Fibroblast of skin of scalp (primary cell): ENCODE measurements at regions not wholly inside any gene's neighbourhood (a gene's known extent, or its start where the extent isn't known, plus 50 kb on each side); places are given as distances from the start of the nearest gene placed in this dataset.
"Not testable (repeated sequence)": the region's sequence is repeated elsewhere in the genome, so short reads cannot be mapped to it uniquely, and the experiment has no call there.

Experiments
- DNase-seq: peaks from one replicate; pipeline ENCODE4 v3.0.0-alpha.2; 2013

DNA sequence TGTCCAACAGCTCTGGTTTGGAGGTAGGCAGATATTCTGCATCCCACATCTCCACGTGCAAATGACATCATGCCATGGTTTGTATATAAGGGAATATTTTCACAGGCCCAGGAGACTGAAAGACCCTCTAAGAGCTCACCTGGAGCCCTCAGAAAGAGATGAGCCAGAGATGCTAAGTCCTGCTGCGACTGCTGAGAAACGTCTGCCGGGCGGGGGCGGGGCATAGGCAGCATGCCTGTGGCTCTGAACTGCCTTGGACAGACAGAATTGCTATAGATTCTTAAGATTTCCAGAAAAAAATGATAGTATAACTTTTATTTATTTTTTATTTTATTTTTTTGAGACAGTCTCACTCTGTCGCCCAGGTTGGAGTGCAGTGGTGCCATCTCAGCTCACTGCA lies 64.2 kb upstream of the METTL9 start:
- not testable (repeated sequence) for DNase-seq

DNA sequence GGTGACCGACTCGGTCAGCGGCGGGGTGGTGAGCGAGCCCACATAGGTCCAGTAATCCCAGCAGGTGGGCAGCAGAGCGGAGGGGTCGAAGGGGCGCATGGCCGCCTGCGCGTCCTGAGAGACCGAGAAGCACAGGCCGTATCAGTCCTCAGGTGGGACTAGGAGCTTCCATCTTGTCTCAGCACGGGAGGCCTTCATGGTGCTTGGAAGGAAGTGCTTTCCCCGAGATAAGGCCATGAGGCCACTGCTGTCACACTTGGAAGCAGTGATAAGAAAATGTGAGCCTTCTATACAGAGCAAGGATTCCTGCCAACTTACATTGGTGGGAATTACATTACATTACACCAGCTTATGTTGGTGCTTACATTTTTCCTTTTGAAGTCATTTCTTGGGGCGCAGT lies 62.6 kb upstream of the METTL9 start:
- DNase-seq = not testable (repeated sequence)

DNA sequence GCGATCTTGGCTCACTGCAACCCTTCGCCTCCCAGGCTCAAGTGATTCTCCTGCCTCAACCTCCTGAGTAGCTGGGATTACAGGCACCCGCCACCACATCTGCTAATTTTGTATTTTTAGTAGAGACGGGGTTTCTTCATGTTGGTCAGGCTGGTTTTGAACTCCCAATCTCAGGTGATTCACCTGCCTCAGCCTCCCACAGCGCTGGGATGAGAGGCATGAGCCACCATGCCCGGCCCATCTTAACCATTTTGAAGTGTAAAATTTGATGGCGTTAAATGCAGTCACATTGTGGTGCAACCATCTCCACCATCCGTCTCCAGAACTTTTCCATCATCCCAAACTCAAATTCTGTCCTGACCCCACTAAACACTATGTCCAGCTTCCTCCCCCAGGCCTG lies 61.8 kb upstream of the METTL9 start:
- not testable (repeated sequence) for DNase-seq

DNA sequence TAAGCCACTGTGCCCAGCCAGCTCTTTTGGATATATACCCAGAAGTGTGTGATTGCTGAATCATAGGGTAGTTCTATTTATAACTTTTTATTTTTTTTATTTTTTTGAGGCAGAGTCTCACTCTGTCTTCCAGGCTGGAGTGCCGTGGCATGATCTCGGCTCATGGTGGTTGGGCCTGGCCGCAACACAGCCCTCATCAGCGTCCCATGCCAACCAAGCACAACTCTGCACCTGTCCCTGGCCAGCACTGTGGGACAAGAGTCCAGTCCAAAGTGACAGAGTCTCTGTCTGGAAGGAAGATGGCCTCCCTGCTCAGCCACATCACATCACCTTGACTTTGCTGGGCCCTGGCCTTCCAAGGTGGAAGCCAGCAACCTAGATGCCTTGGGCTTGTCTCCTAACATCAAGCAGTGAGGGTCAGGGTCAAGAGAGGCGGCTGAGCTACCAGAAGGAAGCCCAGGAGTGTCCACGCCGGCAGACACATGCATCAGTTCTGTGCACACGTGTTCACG lies 60.2 kb upstream of the METTL9 start:
- DNase-seq = not testable (repeated sequence)

DNA sequence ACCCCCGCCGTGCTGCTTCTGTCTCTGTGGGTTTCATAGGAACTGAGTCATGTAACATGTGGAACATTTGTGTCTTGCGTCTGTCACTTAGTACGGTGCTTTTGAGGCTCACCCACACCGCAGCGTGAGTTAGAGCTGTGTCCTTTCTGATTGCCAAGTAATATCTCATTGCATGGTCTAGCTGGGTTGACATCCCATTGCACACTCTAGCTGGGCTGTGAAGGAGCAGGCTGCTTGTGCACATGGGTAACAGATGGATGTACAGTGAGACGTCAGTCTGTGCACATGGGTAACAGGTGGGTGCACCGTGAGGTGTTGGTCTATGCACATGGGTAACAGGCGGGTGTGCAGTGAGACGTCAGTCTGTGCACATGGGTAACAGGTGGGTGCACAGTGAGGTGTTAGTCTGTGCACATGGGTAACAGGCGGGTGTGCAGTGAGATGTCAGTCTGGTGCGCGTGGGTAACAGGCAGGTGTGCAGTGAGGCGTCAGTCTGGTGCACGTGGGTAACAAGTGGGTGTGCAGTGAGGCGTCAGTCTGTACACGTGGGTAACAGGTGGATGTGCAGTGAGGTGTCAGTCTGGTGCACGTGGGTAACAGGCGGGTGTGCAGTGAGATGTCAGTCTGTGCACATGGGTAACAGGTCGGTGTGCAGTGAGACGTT lies 58.5 kb upstream of the METTL9 start:
- DNase-seq = not testable (repeated sequence)

DNA sequence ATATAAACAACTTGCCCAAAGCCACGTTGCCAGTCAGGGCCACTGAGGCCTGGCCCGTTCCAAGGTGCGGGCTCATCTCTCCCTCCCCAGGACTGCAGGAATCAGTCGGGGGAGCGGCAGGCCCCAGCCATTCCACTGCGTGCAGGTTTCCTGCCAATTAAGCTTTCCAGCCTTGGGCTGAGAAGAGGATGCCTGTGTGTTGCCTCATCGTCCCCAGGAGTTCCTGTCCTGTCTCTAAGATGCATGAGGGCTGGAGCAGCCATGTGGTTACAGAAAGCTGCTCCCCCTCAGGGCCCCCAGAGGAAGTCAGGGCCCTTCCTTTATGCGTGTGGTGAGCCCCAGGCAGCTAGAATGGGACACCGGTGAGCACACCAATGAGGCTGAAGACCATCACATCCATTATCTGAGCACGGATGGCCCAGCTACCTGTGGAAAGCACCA lies 57.7 kb upstream of the METTL9 start:
- DNase-seq = peak; percentile 12

DNA sequence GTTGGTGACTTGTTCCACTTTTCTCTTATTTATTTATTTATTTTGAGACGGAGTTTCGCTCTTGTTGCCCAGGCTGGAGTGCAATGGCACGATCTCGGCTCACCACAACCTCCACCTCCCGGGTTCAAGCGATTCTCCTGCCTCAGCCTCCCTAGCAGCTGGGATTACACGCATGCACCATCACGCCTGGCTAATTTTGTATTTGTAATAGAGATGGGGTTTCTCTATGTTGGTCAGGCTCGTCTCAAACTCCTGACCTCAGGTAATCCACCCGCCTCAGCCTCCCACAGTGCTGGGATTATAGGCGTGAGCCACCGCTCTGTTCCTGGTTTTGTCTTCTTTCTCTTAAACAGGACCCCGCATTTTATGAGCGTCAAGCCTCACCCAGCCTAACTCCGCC lies 57.3 kb upstream of the METTL9 start:
- DNase-seq = not testable (repeated sequence)

DNA sequence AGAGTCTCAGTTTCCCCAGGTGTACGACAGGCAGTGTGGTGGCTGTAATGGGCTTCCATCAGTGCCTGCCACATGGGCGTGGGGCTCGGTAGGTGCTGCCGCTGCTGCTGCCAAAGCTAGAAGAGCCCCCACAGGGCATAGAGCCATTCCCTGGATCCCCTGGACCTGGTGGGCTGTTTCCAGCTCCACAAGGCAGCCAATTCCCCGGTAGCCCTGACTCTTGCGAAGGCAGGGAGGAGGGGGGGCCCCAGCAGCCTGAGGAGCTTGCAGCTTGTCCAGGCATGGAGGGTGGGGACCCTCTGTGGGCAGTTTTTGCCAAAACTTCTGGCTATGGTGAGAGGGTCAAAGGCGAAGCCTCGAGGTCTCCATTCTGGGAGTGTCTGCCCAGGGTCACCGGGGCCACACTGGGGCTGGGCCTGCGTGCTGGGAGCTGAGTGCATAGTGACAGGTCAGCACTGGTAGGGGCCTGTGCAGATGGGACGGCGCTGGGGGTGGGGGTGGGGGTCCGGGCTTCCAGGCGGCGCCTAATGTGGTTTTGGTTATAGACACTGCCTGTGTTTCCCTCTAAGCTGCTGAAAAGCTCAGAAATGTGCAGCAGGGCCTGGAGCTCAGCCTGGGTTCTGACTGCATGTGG lies 56.8 kb upstream of the METTL9 start:
- not testable (repeated sequence) for DNase-seq

DNA sequence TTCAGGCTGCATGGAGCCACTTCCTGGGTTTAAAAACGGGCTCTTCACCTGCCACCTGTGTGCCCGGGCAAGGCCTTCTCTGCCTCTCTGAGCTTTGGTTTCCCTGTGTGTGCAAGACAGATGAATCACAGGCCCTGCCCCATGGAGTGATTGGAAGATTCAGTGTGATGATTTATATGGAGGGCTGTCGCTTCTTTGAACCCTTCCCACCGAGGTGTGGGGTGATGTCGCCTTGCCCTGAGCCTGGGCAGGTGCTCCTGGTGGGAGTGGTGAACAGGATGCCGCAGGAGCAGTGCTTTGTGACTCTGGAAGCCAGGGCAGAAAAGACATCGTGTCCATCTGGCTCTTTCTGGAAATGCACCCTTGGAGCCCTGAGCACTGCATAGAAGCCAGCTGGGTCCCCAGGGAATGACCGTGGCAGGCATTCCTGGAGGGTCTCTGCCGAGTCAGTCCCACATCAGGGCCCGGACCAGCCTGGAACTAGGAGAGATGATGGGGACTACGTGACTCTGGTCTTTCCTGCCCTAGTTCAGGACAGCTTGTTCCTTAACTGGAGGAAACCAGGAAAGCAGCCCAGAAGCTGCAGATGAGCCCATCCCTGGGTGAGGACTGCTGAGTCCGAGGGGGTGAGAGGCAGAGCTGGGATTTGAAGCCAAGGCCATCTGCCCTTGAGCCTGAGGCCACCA lies 56.1 kb upstream of the METTL9 start:
- DNase-seq = not testable (repeated sequence)

DNA sequence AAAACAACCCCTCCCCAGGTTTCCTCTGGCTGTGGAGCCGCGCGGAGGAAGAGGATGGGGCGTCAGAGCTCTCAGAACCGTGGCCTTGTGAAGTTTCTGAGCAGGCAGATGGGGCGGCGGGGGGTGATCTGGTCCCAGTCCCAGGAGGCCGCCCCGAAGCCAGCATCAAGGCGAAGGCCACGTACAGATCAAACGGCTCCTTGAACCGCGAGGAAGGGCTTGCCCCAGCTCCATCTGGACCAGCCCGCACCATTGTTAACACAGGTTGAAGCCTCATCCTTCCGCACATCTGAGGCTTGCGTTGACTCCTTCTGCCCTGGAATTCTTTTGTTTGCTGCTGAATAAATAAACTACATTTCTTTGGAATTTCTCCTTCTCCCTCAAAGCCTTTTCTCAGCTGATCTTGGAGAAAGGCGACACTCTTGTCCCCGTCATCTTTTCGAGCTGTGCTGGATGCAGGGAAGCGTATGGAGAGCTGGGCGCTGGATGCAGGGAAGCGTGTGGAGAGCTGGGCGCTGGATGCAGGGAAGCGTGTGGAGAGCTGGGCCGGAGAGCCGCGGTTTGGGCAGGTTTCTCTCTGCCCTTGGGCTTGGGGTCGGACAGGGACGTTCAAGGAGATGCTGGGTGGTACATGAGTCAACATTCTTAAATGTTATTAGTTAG lies 53.6 kb upstream of the METTL9 start:
- not testable (repeated sequence) for DNase-seq

DNA sequence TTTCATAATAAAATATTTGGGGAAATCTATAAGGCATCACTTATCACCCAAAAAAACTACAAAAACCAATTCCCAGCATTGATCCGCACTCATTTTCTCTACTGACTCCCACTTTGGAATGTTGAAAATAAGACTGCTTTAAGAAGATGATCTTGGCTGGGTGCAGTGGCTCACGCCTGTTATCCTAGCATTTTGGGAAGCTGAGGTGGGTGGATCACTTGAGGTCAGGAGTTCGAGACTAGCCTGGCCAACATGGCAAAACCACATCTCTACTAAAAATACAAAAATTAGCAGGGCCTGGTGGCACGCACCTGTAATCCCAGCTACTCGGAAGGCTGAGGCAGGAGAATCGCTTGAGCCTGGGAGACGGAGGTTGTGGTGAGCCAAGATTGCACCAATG lies 50.0 kb upstream of the METTL9 start:
- DNase-seq = not testable (repeated sequence)
